IMR-90 (cell line): ENCODE measurements at regions not wholly inside any gene's neighbourhood (a gene's known extent, or its start where the extent isn't known, plus 50 kb on each side); places are given as distances from the start of the nearest gene placed in this dataset.

Experiments
- ATAC-seq: fragments of 200-7000 bp; cut with Tn5 transposase; 2 replicates; pipeline ENCODE4 v1.9.1; 2020; ENCODE audit warnings: low read depth, mild to moderate bottlenecking, moderate library complexity
- BruUV-seq: library from RNA; stranded (reverse); fragments of 400-500 nt; replicated peaks from 2 replicates; lab custom pipeline; 2021; lab: Mats Ljungman, UMichigan
- CTCF ChIA-PET: fragments of 300-600 bp; formaldehyde crosslinking; extraction: SDS; loops from one replicate; lab custom pipeline; 2021; ENCODE audit warnings: antibody characterized with exemption; lab: Yijun Ruan, JAX
- POLR2A ChIA-PET: fragments of 300-600 bp; sonication (Branson Sonifier 250); formaldehyde crosslinking; loops from one replicate; lab custom pipeline; 2022; ENCODE audit warnings: antibody characterized with exemption; ENCODE audit not compliant: unreplicated experiment; lab: Charles Lee
- DNase-seq: peaks from one replicate; pipeline ENCODE4 v3.0.0; 2013
- H2AFZ ChIP-seq: replicated peaks from 2 replicates; pipeline ENCODE3; 2013; ENCODE audit warnings: low read length, mild to moderate bottlenecking; ENCODE audit not compliant: poor library complexity
- H2AK5ac ChIP-seq: 2 replicates; pipeline ENCODE4 v1.6.1; 2013; ENCODE audit warnings: low read depth, low read length, inconsistent platforms
- H2AK9ac ChIP-seq: replicated peaks from 2 replicates; pipeline ENCODE3; 2013; ENCODE audit warnings: mild to moderate bottlenecking, low read depth, low read length, moderate library complexity; ENCODE audit not compliant: poor library complexity
- H2BK120ac ChIP-seq: 2 replicates; pipeline ENCODE4 v1.6.1; 2013; ENCODE audit warnings: low read depth, low read length, inconsistent platforms
- H2BK15ac ChIP-seq: 3 replicates; pipeline ENCODE4 v1.6.1; 2013; ENCODE audit warnings: low read depth, low read length, inconsistent platforms
- H2BK20ac ChIP-seq: 2 replicates; pipeline ENCODE4 v1.6.1; 2013; ENCODE audit warnings: low read depth, mild to moderate bottlenecking, inconsistent platforms, low read length, moderate library complexity
- H2BK5ac ChIP-seq: 2 replicates; pipeline ENCODE4 v1.6.1; 2013; ENCODE audit warnings: mild to moderate bottlenecking, low read depth, low read length, inconsistent platforms; ENCODE audit not compliant: poor library complexity, severe bottlenecking
- H3K14ac ChIP-seq: replicated peaks from 2 replicates; pipeline ENCODE4 v1.6.1; 2013; ENCODE audit warnings: low read depth, low read length, inconsistent platforms
- H3K18ac ChIP-seq: 2 replicates; pipeline ENCODE4 v1.6.1; 2013; ENCODE audit warnings: low read depth, low read length, control low read depth
- H3K23ac ChIP-seq: 2 replicates; pipeline ENCODE4 v1.6.1; 2013; ENCODE audit warnings: low read depth, low read length, inconsistent platforms
- H3K27ac ChIP-seq: 2 replicates; pipeline ENCODE4 v1.5.1; 2013; ENCODE audit warnings: mild to moderate bottlenecking, control low read depth, low read length; ENCODE audit not compliant: insufficient read depth
- H3K27me3 ChIP-seq: 2 replicates; pipeline ENCODE4 v1.6.1; 2013; ENCODE audit warnings: low read length; ENCODE audit not compliant: control insufficient read depth, insufficient read depth
- H3K36me3 ChIP-seq: 2 replicates; pipeline ENCODE4 v1.6.1; 2013; ENCODE audit warnings: low read length, mixed read lengths; ENCODE audit not compliant: control insufficient read depth, insufficient read depth
- H3K4ac ChIP-seq: 2 replicates; pipeline ENCODE4 v1.6.1; 2013; ENCODE audit warnings: low read depth, low read length, inconsistent platforms
- H3K4me1 ChIP-seq: 2 replicates; pipeline ENCODE4 v1.6.1; 2013; ENCODE audit warnings: low read length, mixed read lengths; ENCODE audit not compliant: control insufficient read depth, insufficient read depth
- H3K4me2 ChIP-seq: 2 replicates; pipeline ENCODE4 v1.6.1; 2013; ENCODE audit warnings: low read depth, mild to moderate bottlenecking, control low read depth, low read length, moderate library complexity
- H3K4me3 ChIP-seq: 2 replicates; pipeline ENCODE4 v1.5.1; 2013; ENCODE audit warnings: low read depth, mild to moderate bottlenecking, control low read depth, low read length, moderate library complexity; ENCODE audit not compliant: insufficient read depth
- H3K56ac ChIP-seq: 2 replicates; pipeline ENCODE4 v1.6.1; 2013; ENCODE audit warnings: low read length, inconsistent platforms; ENCODE audit not compliant: insufficient read depth; ENCODE audit errors: extremely low read depth
- H3K79me1 ChIP-seq, 2 experiments: 2 replicates each; pipeline ENCODE4 v1.6.1; 2013; ENCODE audit warnings: low read length in 2 of 2, inconsistent platforms in 1 of 2, low read depth in 1 of 2
- H3K9ac ChIP-seq: 2 replicates; pipeline ENCODE4 v1.6.1; 2013; ENCODE audit warnings: low read depth, low read length, control low read depth
- H3K9me1 ChIP-seq: 2 replicates; pipeline ENCODE4 v1.6.1; 2013; ENCODE audit warnings: low read length, inconsistent platforms; ENCODE audit not compliant: insufficient read depth
- H3K9me3 ChIP-seq: 2 replicates; pipeline ENCODE4 v1.6.1; 2013; ENCODE audit warnings: low read length; ENCODE audit not compliant: control insufficient read depth, insufficient read depth
- H4K20me1 ChIP-seq: 2 replicates; pipeline ENCODE4 v1.6.1; 2013; ENCODE audit warnings: low read length, inconsistent platforms; ENCODE audit not compliant: insufficient read depth
- H4K5ac ChIP-seq: 2 replicates; pipeline ENCODE4 v1.6.1; 2013; ENCODE audit warnings: mild to moderate bottlenecking, low read depth, low read length, control low read depth
- H4K8ac ChIP-seq, 2 experiments: 2 replicates each; pipeline ENCODE4 v1.6.1; 2013; ENCODE audit warnings: low read depth in 2 of 2, low read length in 2 of 2, control low read depth in 1 of 2, inconsistent platforms in 1 of 2
- H4K91ac ChIP-seq: 2 replicates; pipeline ENCODE4 v1.6.1; 2013; ENCODE audit warnings: low read depth, low read length, inconsistent platforms; ENCODE audit not compliant: insufficient read depth
- BHLHE40 ChIP-seq: fragments of 150-350 bp; IDR thresholded peaks from 2 replicates; pipeline ENCODE4 v1.6.1; 2016; ENCODE audit warnings: mild to moderate bottlenecking, low read depth, low read length
- CEBPB ChIP-seq: IDR thresholded peaks from 2 replicates; pipeline ENCODE4 v1.6.1; 2012; ENCODE audit warnings: low read depth, low read length, improper control_type of control experiment
- CHD1 ChIP-seq: IDR thresholded peaks from 2 replicates; pipeline ENCODE4 v1.6.1; 2012; ENCODE audit warnings: low read depth, low read length, improper control_type of control experiment
- CTCF ChIP-seq: conservative IDR thresholded peaks from 2 replicates; pipeline ENCODE4 v1.5.1; 2012; ENCODE audit warnings: mild to moderate bottlenecking, low read depth, low read length, improper control_type of control experiment
- ELK1 ChIP-seq: fragments of 150-350 bp; IDR thresholded peaks from 2 replicates; pipeline ENCODE4 v1.6.1; 2016; ENCODE audit warnings: low read depth, mild to moderate bottlenecking, low read length, moderate library complexity, borderline replicate concordance
- FOS ChIP-seq: fragments of 150-350 bp; IDR thresholded peaks from 2 replicates; pipeline ENCODE4 v1.6.1; 2016; ENCODE audit warnings: low read depth, low read length
- MAFK ChIP-seq: IDR thresholded peaks from 2 replicates; pipeline ENCODE4 v1.6.1; 2012; ENCODE audit warnings: low read depth, low read length, improper control_type of control experiment
- MAZ ChIP-seq: IDR thresholded peaks from 2 replicates; pipeline ENCODE4 v1.6.1; 2012; ENCODE audit warnings: low read depth, mild to moderate bottlenecking, low read length, improper control_type of control experiment, moderate library complexity, borderline replicate concordance
- MXI1 ChIP-seq: IDR thresholded peaks from 2 replicates; pipeline ENCODE4 v1.6.1; 2012; ENCODE audit warnings: low read depth, mild to moderate bottlenecking, low read length, moderate library complexity, borderline replicate concordance
- NFE2L2 ChIP-seq: fragments of 150-350 bp; IDR thresholded peaks from 2 replicates; pipeline ENCODE4 v1.6.1; 2016; ENCODE audit warnings: low read depth, mild to moderate bottlenecking, low read length
- POLR2A ChIP-seq: IDR thresholded peaks from 2 replicates; pipeline ENCODE4 v1.6.1; 2012; ENCODE audit warnings: mild to moderate bottlenecking, low read depth, low read length
- RAD21 ChIP-seq: IDR thresholded peaks from 2 replicates; pipeline ENCODE4 v1.6.1; 2012; ENCODE audit warnings: low read length, improper control_type of control experiment
- RCOR1 ChIP-seq: IDR thresholded peaks from 2 replicates; pipeline ENCODE4 v1.6.1; 2012; ENCODE audit warnings: mild to moderate bottlenecking, low read length, improper control_type of control experiment; ENCODE audit not compliant: insufficient replicate concordance
- RFX5 ChIP-seq: IDR thresholded peaks from 2 replicates; pipeline ENCODE4 v1.8.0; 2012; ENCODE audit warnings: low read depth, mild to moderate bottlenecking, low read length, moderate library complexity
- SMC3 ChIP-seq: fragments of 150-350 bp; IDR thresholded peaks from 2 replicates; pipeline ENCODE4 v1.6.1; 2016; ENCODE audit warnings: low read depth, mild to moderate bottlenecking, antibody characterized with exemption, low read length, moderate library complexity
- USF2 ChIP-seq: fragments of 150-350 bp; IDR thresholded peaks from 2 replicates; pipeline ENCODE4 v1.6.1; 2017; ENCODE audit warnings: mild to moderate bottlenecking, antibody characterized with exemption, low read length, low read depth
- WGBS, 2 experiments: methylation state at CpG; one replicate each; pipeline versions ENCODE4 v1.1.5 to v1.1.7; 2013; ENCODE audit warnings: missing lambda C conversion rate in 2 of 2; ENCODE audit not compliant: insufficient read length in 1 of 2; ENCODE audit errors: extremely low coverage in 2 of 2; 5-methylcytosine and 5-hydroxymethylcytosine counted together
- dilution Hi-C: fragments of 300-500 bp; cut with HindIII; formaldehyde crosslinking; loops from one replicate; pipeline ENCODE4 v1.14.3; 2018; ENCODE audit warnings: low sequenced_read_pairs; ENCODE audit not compliant: unreplicated experiment
- in situ Hi-C: fragments of 300-500 bp; cut with MboI; formaldehyde crosslinking; loops from 3 replicates; pipeline ENCODE4 v1.14.3; 2019; ENCODE audit warnings: low sequenced_read_pairs, inconsistent platforms, mixed read lengths
- intact Hi-C: fragments of 100-400 bp; cut with micrococcal nuclease; formaldehyde crosslinking; loops from 2 replicates; pipeline ENCODE4 v1.10.0; 2022

GRCh38 chr19:28988066-28988465 lies 224.9 kb downstream of the UQCRFS1 start:
- no peak overlapping the region for H2BK120ac ChIP-seq
- H2AFZ ChIP-seq, result no peak overlapping the region
- ATAC-seq (no peak), DNase-seq (no peak)
- no peak overlapping the region for H3K56ac ChIP-seq
- H2BK15ac ChIP-seq, result no peak overlapping the region
- H2BK20ac ChIP-seq, result no peak overlapping the region
- H3K79me1 ChIP-seq, result no peaks in the 10 kb centered on the region
- H3K23ac ChIP-seq, result no peak overlapping the region
- ChIA-PET CTCF (no interaction called here), POLR2A (no interaction called here)
- dilution Hi-C loops (no loop called here), in situ Hi-C loops (loop anchor here (25.0 kb wide), 1 partner anchor 251 kb away; no protein-coding TSS in a partner anchor), intact Hi-C loops (no loop called here)
- H3K27ac ChIP-seq, result no peak overlapping the region
- no TSS peak for BruUV-seq
- H3K9me1 ChIP-seq, result no peaks in the 10 kb centered on the region
- no peak overlapping the region for H2AK9ac ChIP-seq
- H4K5ac ChIP-seq, result no peak overlapping the region
- H3K4ac ChIP-seq, result no peak overlapping the region
- H4K8ac ChIP-seq, result no peak overlapping the region
- no peaks in the 10 kb centered on the region for H4K20me1 ChIP-seq
- H3K27me3 ChIP-seq, result peaks cover 2% of the 10 kb centered on the region
- H3K4me2 ChIP-seq, result no peak overlapping the region
- H3K9ac ChIP-seq, result no peak overlapping the region
- H4K91ac ChIP-seq, result no peak overlapping the region
- H2BK5ac ChIP-seq, result no peak overlapping the region
- H3K4me3 ChIP-seq, result no peak overlapping the region
- TF ChIP-seq NFE2L2 (no peak), RCOR1 (no peak), ELK1 (no peak), MAFK (no peak), MXI1 (no peak), CEBPB (no peak), BHLHE40 (no peak), SMC3 (no peak), CHD1 (no peak), CTCF (no peak), POLR2A (no peak), RAD21 (no peak), FOS (no peak), MAZ (no peak), USF2 (no peak), RFX5 (no peak)
- H3K18ac ChIP-seq, result no peak overlapping the region
- no peaks in the 10 kb centered on the region for H3K36me3 ChIP-seq
- no peak overlapping the region for H3K14ac ChIP-seq
- no peak overlapping the region for H2AK5ac ChIP-seq
- H3K4me1 ChIP-seq, result no peaks in the 10 kb centered on the region
- no CpG with 5 or more reads among the region's 1 CpG for WGBS, 2 experiments
- peaks cover 5% of the 10 kb centered on the region; the same call in 1 of the 2 replicates for H3K9me3 ChIP-seq
